Upper lobe of left lung (tissue), 6 donors: ENCODE measurements at regions not wholly inside any gene's neighbourhood (a gene's known extent, or its start where the extent isn't known, plus 50 kb on each side); places are given as distances from the start of the nearest gene placed in this dataset.

Source experiments
- ATAC-seq, 2 donors: fragments of 200-7000 bp; cut with Tn5 transposase; one replicate each; pipeline ENCODE4 v1.9.1; 2022; ENCODE audit warnings: mild to moderate bottlenecking in 2 of 2, moderate library complexity in 2 of 2; ENCODE audit not compliant: low FRiP score in 2 of 2
- DNase-seq, 2 donors: peaks; one replicate each; pipeline ENCODE4 v3.0.0-alpha.2; 2019 to 2020
- H3K27ac ChIP-seq, 4 donors: fragments of 200-600 bp; sonication (generic); one replicate each; pipeline ENCODE4 v1.5.1; 2016 to 2019
- H3K27me3 ChIP-seq, 4 donors: fragments of 200-600 bp; sonication (generic); one replicate each; pipeline ENCODE4 v1.5.1; 2017 to 2019
- H3K36me3 ChIP-seq, 4 donors: fragments of 200-600 bp; sonication (generic); one replicate each; pipeline ENCODE4 v1.5.1; 2016 to 2019
- H3K4me1 ChIP-seq, 4 donors: fragments of 200-600 bp; sonication (generic); one replicate each; pipeline ENCODE4 v1.5.1; 2018 to 2019
- H3K4me3 ChIP-seq, 4 donors: fragments of 200-600 bp; sonication (generic); one replicate each; pipeline ENCODE4 v1.5.1; 2017 to 2019; ENCODE audit warnings: mild to moderate bottlenecking in 2 of 4, moderate library complexity in 1 of 4
- H3K9me3 ChIP-seq, 4 donors: fragments of 200-600 bp; sonication (generic); one replicate each; pipeline ENCODE4 v1.5.1; 2018 to 2019
- EP300 ChIP-seq, 4 donors: sonication (generic); formaldehyde crosslinking; IDR thresholded peaks; one replicate each; pipeline ENCODE4 v1.5.1; 2017; ENCODE audit warnings: antibody characterized with exemption in 4 of 4, control low read depth in 2 of 4
- POLR2A ChIP-seq, 4 donors: fragments of 450-650 bp; IDR thresholded peaks; one replicate each; pipeline ENCODE4 v1.5.1; 2016 to 2017; ENCODE audit warnings: antibody characterized with exemption in 4 of 4, mild to moderate bottlenecking in 2 of 4
- POLR2AphosphoS5 ChIP-seq, 2 donors: sonication (generic); formaldehyde crosslinking; IDR thresholded peaks; one replicate each; pipeline ENCODE4 v1.5.1; 2017; ENCODE audit warnings: antibody characterized with exemption in 2 of 2
- WGBS, 2 donors: methylation state at CpG; one replicate each; pipeline ENCODE4 v1.1.5; 2017 to 2018; 5-methylcytosine and 5-hydroxymethylcytosine counted together
- TF ChIP-seq, protein P1 (sequence below), 6 experiments: fragments of 450-650 bp in 4 of 6; fragments of 200-600 bp in 2 of 6; sonication (generic) in 2 of 6; IDR thresholded peaks; one replicate each; pipeline ENCODE4 v1.5.1; 2016 to 2019; ENCODE audit warnings: antibody characterized with exemption in 6 of 6
- donor health status: DM: no; HTN: no; CAD: no; lungs with moderate emphysema.
- donor health status: DM: no; HTN: yes; CAD: no; lungs with severe emphysema.

DNA sequence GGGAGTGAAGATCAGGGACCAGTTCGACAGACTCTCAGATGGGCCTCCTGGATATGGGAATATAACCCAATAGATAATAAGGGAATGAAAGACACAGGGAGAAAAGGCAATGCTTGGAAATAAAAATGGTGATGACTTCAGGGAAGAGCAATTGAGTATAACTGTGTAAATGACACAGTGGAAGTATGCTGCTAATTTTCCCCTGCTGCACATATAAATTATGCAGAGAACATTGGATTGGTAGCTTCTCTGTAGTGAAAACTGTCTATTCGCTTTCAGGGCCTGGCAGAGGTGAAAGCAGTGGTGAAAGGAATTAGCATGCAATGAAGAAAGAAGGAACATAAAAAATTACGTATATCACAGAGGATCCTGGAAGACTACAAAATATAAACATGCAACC is 398.2 kb upstream of the CDH2 start:
- no peak for ATAC-seq
- no peak for DNase-seq
- H3K27ac ChIP-seq: no peak overlapping the region
- no peaks in the 10 kb centered on the region for H3K27me3 ChIP-seq
- no peak overlapping the region for H3K4me3 ChIP-seq
- no peaks in the 10 kb centered on the region for H3K36me3 ChIP-seq
- WGBS, 2 donors: 82 to 91% methylated on average over 3 of the region's 3 CpGs
- no peak for TF ChIP-seq POLR2A (IDR thresholded peaks at IDR 0.05)
- TF ChIP-seq, protein P1, sequence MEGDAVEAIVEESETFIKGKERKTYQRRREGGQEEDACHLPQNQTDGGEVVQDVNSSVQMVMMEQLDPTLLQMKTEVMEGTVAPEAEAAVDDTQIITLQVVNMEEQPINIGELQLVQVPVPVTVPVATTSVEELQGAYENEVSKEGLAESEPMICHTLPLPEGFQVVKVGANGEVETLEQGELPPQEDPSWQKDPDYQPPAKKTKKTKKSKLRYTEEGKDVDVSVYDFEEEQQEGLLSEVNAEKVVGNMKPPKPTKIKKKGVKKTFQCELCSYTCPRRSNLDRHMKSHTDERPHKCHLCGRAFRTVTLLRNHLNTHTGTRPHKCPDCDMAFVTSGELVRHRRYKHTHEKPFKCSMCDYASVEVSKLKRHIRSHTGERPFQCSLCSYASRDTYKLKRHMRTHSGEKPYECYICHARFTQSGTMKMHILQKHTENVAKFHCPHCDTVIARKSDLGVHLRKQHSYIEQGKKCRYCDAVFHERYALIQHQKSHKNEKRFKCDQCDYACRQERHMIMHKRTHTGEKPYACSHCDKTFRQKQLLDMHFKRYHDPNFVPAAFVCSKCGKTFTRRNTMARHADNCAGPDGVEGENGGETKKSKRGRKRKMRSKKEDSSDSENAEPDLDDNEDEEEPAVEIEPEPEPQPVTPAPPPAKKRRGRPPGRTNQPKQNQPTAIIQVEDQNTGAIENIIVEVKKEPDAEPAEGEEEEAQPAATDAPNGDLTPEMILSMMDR (IDR thresholded peaks at IDR 0.05): no peak
- no peak for TF ChIP-seq EP300 (IDR thresholded peaks at IDR 0.05)
- TF ChIP-seq POLR2AphosphoS5 (IDR thresholded peaks at IDR 0.05): no peak
- H3K9me3 ChIP-seq: peaks cover 0 to 4% (median 0%) of the 10 kb centered on the region in 4 donors
- H3K4me1 ChIP-seq: no peaks in the 10 kb centered on the region

DNA sequence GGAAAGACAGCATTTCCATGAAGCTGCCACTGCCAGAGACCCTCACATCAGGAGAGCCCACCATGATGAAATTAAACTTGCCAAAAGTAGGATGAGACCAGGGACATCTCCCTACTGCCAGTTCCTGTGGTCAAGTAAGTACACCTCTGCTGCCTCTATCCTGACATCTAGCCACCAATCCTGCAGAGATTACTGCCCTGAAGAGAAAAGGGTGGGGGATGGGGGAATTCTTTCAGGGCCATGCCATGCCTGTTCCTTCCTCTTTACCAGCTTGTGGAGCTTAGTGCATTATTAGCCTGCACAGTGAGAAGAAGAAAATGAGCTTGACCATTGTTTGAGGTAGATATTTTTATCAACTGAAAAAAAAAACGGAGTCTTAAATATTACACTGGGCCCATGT is 397.2 kb upstream of the CDH2 start:
- no peak for ATAC-seq
- Histone ChIP-seq H3K27ac (no peak overlapping the region), H3K4me3 (no peak overlapping the region), H3K4me1 (no peaks in the 10 kb centered on the region), H3K9me3 (peaks cover 0 to 4% (median 0%) of the 10 kb centered on the region in 4 donors), H3K27me3 (no peaks in the 10 kb centered on the region), H3K36me3 (no peaks in the 10 kb centered on the region)
- TF ChIP-seq, protein P1 (IDR thresholded peaks at IDR 0.05): no peak
- TF ChIP-seq EP300 (IDR thresholded peaks at IDR 0.05): no peak
- no peak for TF ChIP-seq POLR2A (IDR thresholded peaks at IDR 0.05)
- TF ChIP-seq POLR2AphosphoS5 (IDR thresholded peaks at IDR 0.05): no peak
- no peak for DNase-seq
- 81 to 94% methylated on average over 1 of the region's 1 CpG for WGBS, 2 donors

DNA sequence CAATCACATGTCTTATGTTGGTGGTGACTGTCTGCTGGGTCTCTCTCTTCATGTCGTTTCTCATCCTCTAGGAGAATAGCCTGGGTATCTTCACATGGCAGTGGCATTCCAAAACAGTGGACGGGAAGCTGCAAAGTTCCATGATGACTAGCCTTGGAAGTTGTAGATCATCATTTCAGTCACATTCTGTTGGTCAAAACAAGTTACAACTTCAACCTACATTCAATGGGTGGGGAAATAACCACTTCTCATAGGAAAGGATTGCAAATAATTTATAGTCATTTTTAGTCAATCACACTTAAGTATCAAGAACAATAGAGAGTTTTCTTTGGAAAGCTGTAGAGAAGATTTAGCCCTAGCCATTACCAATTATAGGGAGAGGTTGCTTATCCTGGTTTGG is 395.0 kb upstream of the CDH2 start:
- no peak overlapping the region for H3K4me3 ChIP-seq
- peaks cover 0 to 4% (median 0%) of the 10 kb centered on the region in 4 donors for H3K9me3 ChIP-seq
- no peak overlapping the region for H3K27ac ChIP-seq
- H3K36me3 ChIP-seq: no peaks in the 10 kb centered on the region
- no peak for TF ChIP-seq POLR2AphosphoS5 (IDR thresholded peaks at IDR 0.05)
- no peak for TF ChIP-seq EP300 (IDR thresholded peaks at IDR 0.05)
- TF ChIP-seq POLR2A (IDR thresholded peaks at IDR 0.05): no peak
- TF ChIP-seq, protein P1 (IDR thresholded peaks at IDR 0.05): no peak
- WGBS, 2 donors: 70 to 83% methylated on average over 2 of the region's 2 CpGs
- DNase-seq (no peak), ATAC-seq (no peak)
- H3K27me3 ChIP-seq: no peaks in the 10 kb centered on the region
- H3K4me1 ChIP-seq: no peaks in the 10 kb centered on the region

DNA sequence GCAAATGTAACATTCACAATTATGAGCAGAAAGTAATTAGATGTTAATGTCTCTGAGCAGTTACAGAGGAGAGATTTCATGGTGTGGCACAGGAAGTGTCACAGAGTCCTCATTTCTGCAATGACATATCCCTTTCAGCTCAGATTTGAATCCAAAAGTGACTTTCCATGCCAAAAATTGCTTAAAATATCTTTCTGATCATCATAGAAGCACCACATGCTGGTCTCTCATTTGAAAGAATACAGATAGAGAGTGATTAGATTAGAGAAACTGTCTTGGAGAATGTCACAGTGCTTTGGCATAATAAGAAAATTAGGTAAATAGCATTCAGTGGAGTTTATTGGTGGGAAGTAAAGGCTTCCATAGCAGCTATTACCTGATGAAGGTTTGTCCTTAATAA is 383.4 kb upstream of the CDH2 start:
- Histone ChIP-seq H3K9me3 (no peaks in the 10 kb centered on the region), H3K27me3 (no peaks in the 10 kb centered on the region), H3K27ac (no peak overlapping the region), H3K4me1 (no peaks in the 10 kb centered on the region), H3K4me3 (no peak overlapping the region), H3K36me3 (no peaks in the 10 kb centered on the region)
- TF ChIP-seq, protein P1 (IDR thresholded peaks at IDR 0.05): no peak
- TF ChIP-seq EP300 (IDR thresholded peaks at IDR 0.05) (no peak), POLR2AphosphoS5 (IDR thresholded peaks at IDR 0.05) (no peak), POLR2A (IDR thresholded peaks at IDR 0.05) (no peak)
- DNase-seq (no peak), ATAC-seq (no peak)

DNA sequence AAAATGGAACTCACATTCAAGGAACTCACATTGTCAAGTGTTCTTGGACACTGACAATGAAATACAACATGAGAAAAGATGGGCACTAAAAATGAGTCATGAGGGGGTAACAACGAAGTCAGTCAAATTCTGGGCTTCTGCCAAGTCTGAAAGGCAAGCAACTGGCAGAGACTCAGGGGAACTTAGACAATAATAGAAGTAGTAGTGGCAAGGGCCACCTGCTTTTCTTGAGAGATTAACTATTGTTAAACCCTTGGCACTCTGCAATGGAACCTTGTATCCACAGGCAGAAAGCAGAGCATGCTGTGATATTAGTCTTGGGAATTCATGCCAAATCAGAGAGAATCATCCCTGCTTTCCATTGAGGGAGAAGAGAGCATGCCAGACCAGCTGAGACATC is 382.6 kb upstream of the CDH2 start:
- no peak for ATAC-seq
- TF ChIP-seq EP300 (IDR thresholded peaks at IDR 0.05) (no peak), POLR2AphosphoS5 (IDR thresholded peaks at IDR 0.05) (no peak), POLR2A (IDR thresholded peaks at IDR 0.05) (no peak)
- TF ChIP-seq, protein P1 (IDR thresholded peaks at IDR 0.05): no peak
- DNase-seq: no peak
- Histone ChIP-seq H3K27me3 (no peaks in the 10 kb centered on the region), H3K9me3 (no peaks in the 10 kb centered on the region), H3K4me3 (no peak overlapping the region), H3K27ac (no peak overlapping the region), H3K36me3 (no peaks in the 10 kb centered on the region), H3K4me1 (no peaks in the 10 kb centered on the region)
- 37 to 50% methylated on average over 1 of the region's 1 CpG for WGBS, 2 donors
